H1 (cell line): ENCODE measurements at regions not wholly inside any gene's neighbourhood (a gene's known extent, or its start where the extent isn't known, plus 50 kb on each side); places are given as distances from the start of the nearest gene placed in this dataset.

Experiments
- CTCF ChIA-PET: fragments of 300-600 bp; sonication (Branson Sonifier 250); formaldehyde crosslinking; loops from one replicate; lab custom pipeline; 2021; ENCODE audit not compliant: partially characterized antibody; lab: Charles Lee
- POLR2A ChIA-PET: fragments of 300-600 bp; sonication (Branson Sonifier 250); formaldehyde crosslinking; loops from one replicate; lab custom pipeline; 2021; ENCODE audit warnings: inconsistent platforms; ENCODE audit not compliant: partially characterized antibody; lab: Charles Lee
- DNase-seq, 2 experiments: peaks; one replicate each; pipeline versions ENCODE4 v3.0.0 to v3.0.0-alpha.2; 2010 to 2022; ENCODE audit warnings: low spot score in 2 of 2, low read depth in 1 of 2, mixed read lengths in 1 of 2
- FAIRE-seq: peaks from 2 replicates; lab custom pipeline; 2011; peaks lifted over from hg19 to GRCh38; lab: Jason Lieb, UNC
- H2AFZ ChIP-seq: 2 replicates; pipeline ENCODE4 v1.8.1; 2012; ENCODE audit warnings: low read length, inconsistent platforms
- H2AK5ac ChIP-seq: 2 replicates; pipeline ENCODE4 v1.6.1; 2013; ENCODE audit warnings: low read depth, low read length
- H2BK120ac ChIP-seq: replicated peaks from 2 replicates; pipeline ENCODE3; 2013; ENCODE audit warnings: low read depth, low read length, inconsistent platforms
- H2BK12ac ChIP-seq: 2 replicates; pipeline ENCODE4 v1.6.1; 2013; ENCODE audit warnings: low read depth, low read length
- H2BK15ac ChIP-seq: 2 replicates; pipeline ENCODE4 v1.6.1; 2013; ENCODE audit warnings: low read length
- H2BK20ac ChIP-seq: 2 replicates; pipeline ENCODE4 v1.6.1; 2013; ENCODE audit warnings: low read length
- H2BK5ac ChIP-seq: 2 replicates; pipeline ENCODE4 v1.6.1; 2013; ENCODE audit warnings: low read depth, low read length
- H3K14ac ChIP-seq: 2 replicates; pipeline ENCODE4 v1.6.1; 2013; ENCODE audit warnings: inconsistent platforms; ENCODE audit not compliant: insufficient read length
- H3K18ac ChIP-seq: 2 replicates; pipeline ENCODE4 v1.6.1; 2013; ENCODE audit warnings: low read length; ENCODE audit errors: extremely low read depth
- H3K23ac ChIP-seq: 2 replicates; pipeline ENCODE4 v1.6.1; 2013; ENCODE audit warnings: inconsistent platforms; ENCODE audit not compliant: insufficient read length
- H3K23me2 ChIP-seq: 2 replicates; pipeline ENCODE4 v1.6.1; 2013; ENCODE audit warnings: low read depth, low read length
- H3K27ac ChIP-seq: 2 replicates; pipeline ENCODE4 v1.6.1; 2011; ENCODE audit warnings: low read depth, low read length, inconsistent platforms
- H3K27me3 ChIP-seq, 4 experiments: replicated peaks in 1 of 4; 1 replicate in 1 of 4; 2 replicates in 3 of 4; pipeline versions ENCODE4 v1.6.1 to v1.8.1; 2011 to 2013; ENCODE audit warnings: low read length in 3 of 4, mild to moderate bottlenecking in 3 of 4, inconsistent platforms in 2 of 4, mixed read lengths in 2 of 4, moderate library complexity in 1 of 4; ENCODE audit not compliant: control insufficient read depth in 3 of 4, insufficient read depth in 3 of 4; ENCODE audit errors: extremely low read depth in 1 of 4
- H3K36me3 ChIP-seq, 4 experiments: 2 replicates each; pipeline versions ENCODE4 v1.6.1 to v1.8.1; 2011 to 2013; ENCODE audit warnings: mild to moderate bottlenecking in 4 of 4, low read length in 3 of 4, moderate library complexity in 2 of 4, control low read depth in 1 of 4, inconsistent platforms in 1 of 4; ENCODE audit not compliant: insufficient read depth in 4 of 4, control insufficient read depth in 2 of 4
- H3K4ac ChIP-seq: replicated peaks from 2 replicates; pipeline ENCODE3; 2013; ENCODE audit warnings: low read length, low read depth, mixed read lengths, inconsistent platforms; ENCODE audit not compliant: insufficient read length
- H3K4me1 ChIP-seq, 4 experiments: replicated peaks in 1 of 4; 1 replicate in 1 of 4; 2 replicates in 3 of 4; pipeline versions ENCODE4 v1.6.1 to v1.8.1; 2011 to 2013; ENCODE audit warnings: low read length in 3 of 4, inconsistent platforms in 2 of 4, mixed read lengths in 1 of 4; ENCODE audit not compliant: insufficient read depth in 4 of 4, control insufficient read depth in 3 of 4
- H3K4me2 ChIP-seq, 2 experiments: 2 replicates each; pipeline versions ENCODE4 v1.6.1 to v1.8.1; 2011 to 2013; ENCODE audit warnings: low read depth in 2 of 2, low read length in 2 of 2, control low read depth in 1 of 2, inconsistent platforms in 1 of 2, mild to moderate bottlenecking in 1 of 2; ENCODE audit not compliant: insufficient read depth in 1 of 2
- H3K4me3 ChIP-seq, 4 experiments: fragments of 200-600, 300-600 bp in 1 of 4; sonication (generic), shearing (Covaris generic), sonication (Bioruptor Twin) in 1 of 4; 2 replicates each; pipeline versions ENCODE4 v1.5.1 to v1.8.1; 2011 to 2016; ENCODE audit warnings: low read length in 4 of 4, low read depth in 3 of 4, control low read depth in 2 of 4, inconsistent platforms in 2 of 4, mild to moderate bottlenecking in 2 of 4, mixed read lengths in 1 of 4, moderate library complexity in 1 of 4; ENCODE audit not compliant: insufficient read depth in 2 of 4; ENCODE audit errors: extremely low read depth in 1 of 4
- H3K56ac ChIP-seq: replicated peaks from 2 replicates; pipeline ENCODE3; 2013; ENCODE audit warnings: low read depth, mild to moderate bottlenecking, mixed read lengths, low read length, inconsistent platforms; ENCODE audit not compliant: insufficient read length
- H3K79me1 ChIP-seq: 2 replicates; pipeline ENCODE4 v1.6.1; 2013; ENCODE audit warnings: low read depth, low read length, control low read depth
- H3K79me2 ChIP-seq, 2 experiments: 2 replicates each; pipeline versions ENCODE4 v1.6.1 to v1.8.1; 2012 to 2013; ENCODE audit warnings: low read length in 2 of 2, mild to moderate bottlenecking in 2 of 2, inconsistent platforms in 1 of 2; ENCODE audit not compliant: insufficient read depth in 2 of 2, control insufficient read depth in 1 of 2
- H3K9ac ChIP-seq, 4 experiments: replicated peaks in 1 of 4; 1 replicate in 1 of 4; 2 replicates in 3 of 4; pipeline versions ENCODE4 v1.6.1 to v1.8.1; 2011 to 2013; ENCODE audit warnings: low read depth in 3 of 4, low read length in 3 of 4, control low read depth in 2 of 4, mild to moderate bottlenecking in 2 of 4, moderate library complexity in 2 of 4, inconsistent platforms in 1 of 4; ENCODE audit errors: extremely low read depth in 1 of 4
- H3K9me3 ChIP-seq, 2 experiments: 2 replicates each; pipeline versions ENCODE4 v1.6.1 to v1.8.1; 2012 to 2013; ENCODE audit warnings: mild to moderate bottlenecking in 2 of 2, moderate library complexity in 2 of 2, control low read depth in 1 of 2, inconsistent platforms in 1 of 2, low read depth in 1 of 2, low read length in 1 of 2, mixed read lengths in 1 of 2; ENCODE audit not compliant: insufficient read depth in 2 of 2
- H4K20me1 ChIP-seq, 2 experiments: replicated peaks in 1 of 2; 2 replicates each; pipeline versions ENCODE3 to v1.8.1; 2011 to 2013; ENCODE audit warnings: inconsistent platforms in 2 of 2, low read length in 2 of 2, mild to moderate bottlenecking in 1 of 2; ENCODE audit not compliant: insufficient read depth in 2 of 2, control insufficient read depth in 1 of 2
- H4K5ac ChIP-seq: 2 replicates; pipeline ENCODE4 v1.6.1; 2013; ENCODE audit warnings: low read length, low read depth, mixed read lengths, inconsistent platforms; ENCODE audit not compliant: insufficient read length
- H4K8ac ChIP-seq: 2 replicates; pipeline ENCODE4 v1.8.0; 2013; ENCODE audit warnings: mild to moderate bottlenecking, moderate library complexity, low read length, inconsistent platforms; ENCODE audit not compliant: insufficient read depth; ENCODE audit errors: extremely low read depth
- H4K91ac ChIP-seq: replicated peaks from 2 replicates; pipeline ENCODE3; 2013; ENCODE audit warnings: low read length, mixed read lengths, inconsistent platforms; ENCODE audit not compliant: insufficient read length
- CTBP2 ChIP-seq: IDR thresholded peaks from 2 replicates; pipeline ENCODE4 v1.7.0; 2011; ENCODE audit warnings: borderline replicate concordance, mild to moderate bottlenecking, moderate library complexity, mixed read lengths, low read length; ENCODE audit not compliant: insufficient read depth, insufficient read length
- CTCF ChIP-seq, 3 experiments: IDR thresholded peaks; 1 replicate in 2 of 3; 2 replicates in 1 of 3; pipeline versions ENCODE4 v1.5.1 to v1.6.1; 2011; ENCODE audit warnings: low read length in 3 of 3, mild to moderate bottlenecking in 3 of 3, inconsistent platforms in 2 of 3, low read depth in 1 of 3, moderate library complexity in 1 of 3; ENCODE audit not compliant: insufficient read depth in 1 of 3; ENCODE audit errors: control extremely low read depth in 1 of 3
- E2F6 ChIP-seq: IDR thresholded peaks from 2 replicates; pipeline ENCODE4 v1.6.1; 2012; ENCODE audit warnings: inconsistent platforms
- EP300 ChIP-seq, 2 experiments: IDR thresholded peaks; 1 replicate in 1 of 2; 2 replicates in 1 of 2; pipeline ENCODE4 v1.6.1; 2011 to 2012; ENCODE audit warnings: low read depth in 2 of 2, low read length in 2 of 2, mild to moderate bottlenecking in 2 of 2, borderline replicate concordance in 1 of 2, inconsistent platforms in 1 of 2, moderate library complexity in 1 of 2
- FOSL1 ChIP-seq: IDR thresholded peaks from 2 replicates; pipeline ENCODE4 v1.6.1; 2011; ENCODE audit warnings: mild to moderate bottlenecking, low read depth, low read length, moderate library complexity; ENCODE audit not compliant: insufficient read depth
- GABPA ChIP-seq: IDR thresholded peaks from 2 replicates; pipeline ENCODE4 v1.6.1; 2011; ENCODE audit warnings: mild to moderate bottlenecking, low read length, moderate library complexity, borderline replicate concordance; ENCODE audit not compliant: insufficient read depth
- GTF2F1 ChIP-seq: IDR thresholded peaks from 2 replicates; pipeline ENCODE4 v1.6.1; 2012; ENCODE audit warnings: low read depth, low read length, improper control_type of control experiment, borderline replicate concordance
- HDAC6 ChIP-seq: IDR thresholded peaks from one replicate; pipeline ENCODE4 v1.7.1; 2012; ENCODE audit warnings: low read depth, mild to moderate bottlenecking, inconsistent platforms, low read length, moderate library complexity
- JUN ChIP-seq: IDR thresholded peaks from 2 replicates; pipeline ENCODE4 v1.6.1; 2011; ENCODE audit warnings: low read depth, mild to moderate bottlenecking, improper control_type of control experiment, low read length
- POLR2AphosphoS5 ChIP-seq: IDR thresholded peaks from 2 replicates; pipeline ENCODE4 v1.6.1; 2011; ENCODE audit warnings: low read depth, low read length
- SP2 ChIP-seq: IDR thresholded peaks from 2 replicates; pipeline ENCODE4 v1.6.1; 2012; ENCODE audit warnings: mild to moderate bottlenecking, low read length, inconsistent platforms
- TBP ChIP-seq: IDR thresholded peaks from 2 replicates; pipeline ENCODE4 v1.6.1; 2011; ENCODE audit warnings: low read depth, low read length, improper control_type of control experiment

GRCh38 chr7:159317294-159317693 lies 172.6 kb upstream of the VIPR2 start:
- Histone ChIP-seq H2BK12ac (no peak overlapping the region), H3K9ac (no peak overlapping the region), H4K20me1 (no peaks in the 10 kb centered on the region), H3K56ac (no peak overlapping the region), H3K79me2 (no peaks in the 10 kb centered on the region), H3K79me1 (no peaks in the 10 kb centered on the region), H2BK5ac (no peak overlapping the region), H3K4me3 (no peak overlapping the region), H3K27me3 (peaks cover 0 to 1% (median 0%) of the 10 kb centered on the region in 4 experiments; a peak in 1 of 7 replicates), H3K18ac (no peak overlapping the region), H3K27ac (no peak overlapping the region), H2AFZ (no peak overlapping the region), H3K23ac (no peak overlapping the region), H2AK5ac (no peak overlapping the region), H4K91ac (no peak overlapping the region), H3K36me3 (peaks cover 0 to 3% (median 0%) of the 10 kb centered on the region in 4 experiments; a peak in 1 of 8 replicates), H3K4ac (no peak overlapping the region), H3K4me2 (no peak overlapping the region), H2BK20ac (no peak overlapping the region), H3K23me2 (no peaks in the 10 kb centered on the region), H3K14ac (no peak overlapping the region), H2BK120ac (no peak overlapping the region), H4K8ac (no peak overlapping the region), H3K4me1 (no peaks in the 10 kb centered on the region), H3K9me3 (peaks cover 49% of the 10 kb centered on the region in 2 experiments), H4K5ac (no peak overlapping the region), H2BK15ac (no peak overlapping the region)
- ChIA-PET POLR2A (no interaction called here), CTCF (no interaction called here)
- FAIRE-seq (no peak), DNase-seq (no peak)
- TF ChIP-seq FOSL1 (no peak), GABPA (no peak), EP300 (IDR thresholded peaks at IDR 0.05; ENCODE audit: borderline replicate concordance in 1 of 2, low read depth in 2 of 2, low read length in 2 of 2) (no peak), E2F6 (no peak), GTF2F1 (no peak), TBP (no peak), POLR2AphosphoS5 (no peak), HDAC6 (no peak), CTCF (IDR thresholded peaks at IDR 0.05; ENCODE audit: control extremely low read depth in 1 of 3, insufficient read depth in 1 of 3, low read depth in 1 of 3, low read length in 3 of 3) (no peak), SP2 (no peak), JUN (no peak), CTBP2 (no peak)
